HG03571 (cell line): ENCODE measurements at regions not wholly inside any gene's neighbourhood (a gene's known extent, or its start where the extent isn't known, plus 50 kb on each side); places are given as distances from the start of the nearest gene placed in this dataset.

ENCODE experiments used
- ATAC-seq: cut with Tn5 transposase; IDR thresholded peaks from one replicate; pipeline ENCODE4 v1.9.1; 2021; ENCODE audit not compliant: unreplicated experiment

DNA sequence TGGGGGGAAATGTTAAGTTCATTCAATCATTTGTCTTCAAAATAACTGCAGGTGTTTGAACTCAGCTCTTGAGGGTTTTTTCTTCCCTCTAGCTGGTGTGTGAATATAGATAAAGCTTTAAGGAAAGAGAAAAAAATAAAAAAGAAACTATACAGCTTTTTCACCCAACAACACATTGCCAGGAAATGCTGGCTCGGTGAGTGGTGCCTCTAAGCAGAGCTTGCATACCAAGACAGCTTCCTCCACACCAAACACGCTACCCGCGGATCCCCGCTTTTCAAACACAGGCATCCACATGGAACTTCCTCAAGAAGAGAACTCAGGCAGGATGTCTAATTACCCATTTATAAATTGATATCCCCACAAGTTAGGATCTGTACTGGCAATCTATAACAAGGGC lies 69.8 kb upstream of the TANK start:
- peak; percentile 41 for ATAC-seq

DNA sequence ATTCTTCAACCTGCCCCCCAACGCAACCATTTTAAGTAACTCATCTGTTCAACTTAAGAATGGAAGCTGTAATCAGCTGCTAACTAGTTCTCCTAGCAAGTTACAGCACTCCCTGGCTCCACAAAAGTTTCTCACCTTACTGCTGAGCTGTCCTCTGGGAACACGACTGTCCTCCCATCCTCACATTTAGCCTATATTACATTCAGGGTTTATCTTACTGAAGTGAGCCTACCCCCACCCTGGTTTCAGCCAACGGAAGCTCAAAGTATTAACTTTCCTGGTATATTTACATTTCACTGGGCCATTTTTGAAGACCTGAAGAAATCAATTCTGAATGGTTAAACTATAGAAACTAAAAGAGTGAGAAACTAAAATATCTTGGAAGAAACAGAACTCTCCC lies 64.9 kb upstream of the TANK start:
- no peak for ATAC-seq

DNA sequence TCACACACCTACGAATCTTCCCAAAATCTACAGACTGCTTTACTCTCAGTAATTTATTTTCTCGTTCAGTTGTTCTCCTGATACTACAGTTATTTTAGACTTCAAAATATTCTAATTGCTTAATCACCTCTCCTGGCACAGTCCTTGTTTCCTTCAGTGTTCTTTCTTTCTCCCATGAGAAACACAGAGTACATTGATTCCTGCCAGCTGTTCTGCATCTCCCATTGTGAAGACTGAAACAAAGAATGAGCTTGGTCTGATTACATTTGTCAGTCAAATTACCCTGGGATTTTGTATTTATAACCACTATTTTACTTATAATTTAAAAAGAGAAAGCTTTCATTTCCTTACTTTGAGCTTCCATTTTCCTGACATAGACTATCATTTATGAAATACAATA lies 63.9 kb upstream of the TANK start:
- ATAC-seq, result no peak

DNA sequence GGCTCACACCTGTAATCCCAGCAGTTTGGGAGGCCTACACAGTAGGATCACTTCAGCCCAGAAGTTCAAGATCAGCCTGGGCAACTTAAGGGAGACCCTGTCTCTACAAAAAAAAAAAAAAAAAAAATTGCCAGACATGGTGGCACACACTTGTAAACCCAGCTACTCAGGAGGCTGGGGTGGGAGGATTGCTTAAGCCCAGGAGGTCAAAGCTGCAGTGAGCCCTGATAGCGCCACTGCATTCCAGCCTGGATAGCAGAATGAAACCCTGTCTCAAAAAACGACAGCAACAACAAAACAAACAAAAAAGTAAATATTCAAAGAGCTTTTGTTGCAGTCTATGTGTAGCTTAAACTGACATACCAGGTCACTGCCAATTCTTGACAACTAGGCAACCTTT lies 63.1 kb upstream of the TANK start:
- no peak for ATAC-seq

DNA sequence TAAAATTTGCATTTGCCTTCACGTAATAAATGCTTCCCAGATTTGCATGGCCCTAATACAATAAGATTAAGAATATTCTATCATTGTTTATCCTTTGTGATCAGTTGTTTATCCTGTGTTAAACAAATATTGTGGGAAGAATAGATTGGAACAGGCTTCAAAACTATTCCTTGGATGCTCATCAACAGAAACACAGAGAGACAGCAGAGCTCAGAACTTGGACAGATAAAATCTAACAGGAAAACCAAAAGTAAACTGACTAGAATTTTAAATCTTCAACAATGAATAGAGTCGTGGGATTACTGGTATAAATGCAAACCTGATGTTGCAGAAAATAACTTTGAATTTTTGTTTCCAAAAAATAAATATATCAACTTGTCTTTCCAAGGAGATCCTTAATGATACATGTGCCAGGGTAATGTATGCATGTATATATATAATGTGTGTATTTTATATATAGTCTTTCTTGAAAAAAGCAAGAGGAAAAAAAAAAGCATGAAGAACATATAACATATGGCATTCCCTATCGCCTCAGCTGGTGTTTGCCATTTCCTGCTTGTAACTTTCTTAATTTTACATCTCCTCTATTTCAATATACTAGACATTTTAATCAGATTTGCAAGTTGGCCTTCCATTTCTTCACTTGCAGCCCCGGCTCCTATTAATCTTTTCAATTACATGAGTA lies 59.9 kb upstream of the TANK start:
- ATAC-seq, result no peak

DNA sequence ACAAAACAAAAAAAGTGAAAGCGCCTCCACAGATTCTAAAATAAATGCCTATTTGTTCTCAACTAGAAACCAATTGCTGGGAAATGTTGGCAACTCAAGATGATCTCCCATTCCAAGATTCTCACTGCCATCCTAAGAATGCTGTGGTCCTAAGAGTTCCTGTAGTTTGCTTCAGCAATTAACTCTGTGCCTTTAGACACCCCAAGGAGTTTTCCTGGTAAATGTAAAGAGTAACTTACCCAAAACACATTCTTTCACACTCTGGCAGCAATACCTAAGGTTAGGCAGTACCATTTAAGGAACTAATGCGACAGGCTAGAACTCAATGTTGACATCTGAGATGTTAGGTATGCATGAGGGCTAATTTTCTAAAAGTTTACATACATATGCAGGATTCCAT lies 58.8 kb upstream of the TANK start:
- ATAC-seq, result no peak

DNA sequence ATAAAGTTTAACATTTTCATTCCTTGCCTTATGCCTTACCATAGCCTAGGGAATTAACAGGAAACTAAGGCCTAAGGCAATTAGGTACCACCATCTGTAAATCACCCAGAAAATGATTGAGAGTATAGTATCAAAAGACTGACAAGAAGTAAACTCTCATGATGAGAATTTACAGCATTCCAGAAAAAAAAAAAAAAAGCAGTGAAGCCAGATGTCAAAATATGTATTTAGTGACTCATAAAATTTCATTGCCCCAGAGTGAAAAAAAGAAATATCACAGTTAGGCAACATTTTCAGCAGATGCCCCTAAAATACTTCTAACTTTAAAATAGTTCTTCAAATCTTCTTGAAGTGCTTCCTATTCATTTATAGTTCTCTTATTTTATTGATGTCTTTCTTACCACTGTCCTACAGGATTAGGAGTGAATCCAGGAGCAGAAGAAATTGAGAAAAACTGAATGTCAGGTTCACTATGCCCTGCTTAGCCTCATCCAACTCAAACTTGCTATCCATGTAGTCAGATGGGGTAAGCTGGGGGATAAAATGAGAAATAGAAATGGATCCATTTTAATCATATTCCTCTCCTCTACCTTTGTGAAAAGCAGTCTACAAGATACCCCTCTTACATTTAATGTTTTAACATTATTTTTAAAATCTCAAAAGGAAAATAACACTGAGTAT lies 57.3 kb upstream of the TANK start:
- ATAC-seq, result no peak

DNA sequence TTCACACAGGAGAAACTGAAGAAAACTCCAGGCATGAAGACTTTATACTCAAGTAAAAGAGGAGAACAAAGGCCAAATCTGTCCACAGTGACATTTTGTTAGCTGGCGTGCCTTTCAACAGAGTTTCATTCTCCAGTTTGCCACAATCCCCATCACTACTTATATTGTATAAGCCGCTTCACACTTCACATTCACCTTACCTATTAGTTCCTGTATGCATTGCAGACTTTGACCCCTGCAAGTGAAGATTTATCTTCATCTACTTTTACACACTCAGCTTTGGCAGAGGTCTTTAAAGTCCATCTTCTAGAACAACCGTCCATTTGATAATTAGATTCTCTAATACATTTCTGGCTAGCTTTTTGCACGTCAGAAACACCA lies 56.8 kb upstream of the TANK start:
- no peak for ATAC-seq

DNA sequence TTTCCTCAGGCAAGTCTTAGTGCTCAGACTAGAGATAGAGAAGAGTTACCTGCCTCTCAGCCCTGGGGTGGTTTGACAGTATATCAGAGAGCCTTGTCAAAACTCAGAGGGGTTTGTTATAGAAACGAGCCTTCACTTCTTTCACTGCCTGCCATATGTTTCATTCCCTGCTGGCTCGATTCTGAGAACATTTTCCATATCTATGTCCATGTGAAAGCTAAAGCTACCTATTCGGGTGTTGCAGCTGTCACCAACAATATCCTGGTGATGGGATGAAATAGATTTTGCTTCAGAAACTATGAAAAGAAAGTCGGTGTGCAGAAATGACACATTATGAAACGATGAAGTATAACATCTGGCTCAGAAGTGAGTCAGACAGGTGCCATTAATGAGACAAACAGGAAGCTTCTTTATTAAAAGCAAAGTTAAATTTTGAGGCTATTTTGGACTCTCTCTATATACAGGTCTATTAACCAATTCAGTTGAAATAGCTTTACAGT lies 56.1 kb upstream of the TANK start:
- ATAC-seq, result peak; percentile 89

DNA sequence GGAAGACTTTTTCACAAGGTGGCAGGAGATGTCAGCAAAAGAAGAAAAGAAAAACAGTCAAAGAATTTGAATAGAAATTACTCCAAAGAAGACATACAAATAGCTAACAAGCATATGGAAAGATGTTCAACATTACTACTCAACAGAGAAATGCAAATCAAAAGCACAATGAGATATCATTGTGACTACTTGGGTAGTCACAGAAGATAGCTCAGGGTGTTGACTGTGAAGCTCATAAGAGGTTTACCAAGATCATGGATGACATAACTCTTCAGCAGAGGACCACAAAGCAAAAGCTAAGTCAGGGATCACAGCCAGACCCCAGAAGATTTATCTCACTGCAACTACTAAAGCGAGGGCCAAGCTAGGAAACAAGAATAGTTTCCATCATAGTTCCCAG lies 53.0 kb upstream of the TANK start:
- no peak for ATAC-seq
